ENCODE measurements at regions not wholly inside any gene's neighbourhood (a gene's known extent, or its start where the extent isn't known, plus 50 kb on each side); places are given as distances from the start of the nearest gene placed in this dataset.

GRCh38 chr9:85423422-85423821, 318.3 kb downstream of the AGTPBP1 start:
- no peak for TF ChIP-seq CTCF (conservative IDR thresholded peaks at IDR 0.05)
- TF ChIP-seq ZFX (IDR thresholded peaks at IDR 0.05), result no peak
- H3K27ac ChIP-seq, result no peak overlapping the region

- no peak overlapping the region for H3K27ac ChIP-seq
- TF ChIP-seq CTCF (conservative IDR thresholded peaks at IDR 0.05), result no peak
- TF ChIP-seq ZFX (IDR thresholded peaks at IDR 0.05), result no peak
Measured at GRCh38 chr9:85421641-85422040, 320.1 kb downstream of the AGTPBP1 start.

GRCh38 chr9:85420750-85421149, 321.0 kb downstream of the AGTPBP1 start:
- no peak overlapping the region for H3K27ac ChIP-seq
- no peak for TF ChIP-seq CTCF (conservative IDR thresholded peaks at IDR 0.05)
- TF ChIP-seq ZFX (IDR thresholded peaks at IDR 0.05), result no peak

- no peak overlapping the region for H3K27ac ChIP-seq
- no peak for TF ChIP-seq ZFX (IDR thresholded peaks at IDR 0.05)
- TF ChIP-seq CTCF (conservative IDR thresholded peaks at IDR 0.05), result no peak
Measured at GRCh38 chr9:85417674-85418073, 324.1 kb downstream of the AGTPBP1 start.

- no peak for TF ChIP-seq ZFX (IDR thresholded peaks at IDR 0.05)
- TF ChIP-seq CTCF (conservative IDR thresholded peaks at IDR 0.05), result no peak
- H3K27ac ChIP-seq, result no peak overlapping the region
Measured at GRCh38 chr9:85416715-85417114, 325.0 kb downstream of the AGTPBP1 start.

GRCh38 chr9:85414390-85414789, 327.4 kb downstream of the AGTPBP1 start:
- TF ChIP-seq ZFX (IDR thresholded peaks at IDR 0.05) (no peak), CTCF (conservative IDR thresholded peaks at IDR 0.05) (no peak)
- H3K27ac ChIP-seq, result no peak overlapping the region

GRCh38 chr9:85408494-85408893, 333.3 kb downstream of the AGTPBP1 start:
- H3K27ac ChIP-seq, result peak overlapping the region; percentile 9; the same call in 1 of the 2 replicates

More at GRCh38 chr9:85408494-85408893, 333.3 kb downstream of the AGTPBP1 start:
- TF ChIP-seq CTCF (conservative IDR thresholded peaks at IDR 0.05), result no peak
- no peak for TF ChIP-seq ZFX (IDR thresholded peaks at IDR 0.05)
